Gastrocnemius medialis (tissue), 4 donors: ENCODE measurements at regions not wholly inside any gene's neighbourhood (a gene's known extent, or its start where the extent isn't known, plus 50 kb on each side); places are given as distances from the start of the nearest gene placed in this dataset.

ENCODE experiments used
- ATAC-seq, 2 donors: fragments of 150-250 bp; one replicate each; pipeline ENCODE4 v1.9.1; 2016
- DNase-seq, 2 donors: peaks; one replicate each; pipeline ENCODE4 v3.0.0-alpha.2; 2019
- H3K27ac ChIP-seq, 4 donors: fragments of 200-600 bp; sonication (generic); 1 replicate in 1 of 4; 2 replicates in 3 of 4; pipeline ENCODE4 v1.5.1; 2016 to 2018; ENCODE audit warnings: mild to moderate bottlenecking in 2 of 4, moderate library complexity in 1 of 4
- H3K27me3 ChIP-seq, 3 donors: fragments of 200-600 bp; sonication (generic) in 2 of 3; 1 replicate in 1 of 3; 2 replicates in 2 of 3; pipeline versions ENCODE4 v1.5.1 to v1.6.0; 2016 to 2019; ENCODE audit warnings: mild to moderate bottlenecking in 1 of 3, moderate library complexity in 1 of 3
- H3K36me3 ChIP-seq, 2 donors: fragments of 200-600 bp; sonication (generic) in 1 of 2; one replicate each; pipeline ENCODE4 v1.5.1; 2017 to 2018
- H3K4me1 ChIP-seq, 2 donors: fragments of 200-600 bp; sonication (generic) in 1 of 2; one replicate each; pipeline ENCODE4 v1.5.1; 2016 to 2017; ENCODE audit warnings: mild to moderate bottlenecking in 2 of 2
- H3K4me3 ChIP-seq, 4 donors: fragments of 200-600 bp; sonication (generic) in 3 of 4; 1 replicate in 1 of 4; 2 replicates in 3 of 4; pipeline ENCODE4 v1.5.1; 2016 to 2019; ENCODE audit warnings: mild to moderate bottlenecking in 2 of 4
- H3K9me3 ChIP-seq, 3 donors: fragments of 200-600 bp; sonication (generic) in 2 of 3; 1 replicate in 1 of 3; 2 replicates in 2 of 3; pipeline ENCODE4 v1.5.1; 2016 to 2019
- CTCF ChIP-seq, 5 experiments: fragments of 450-650 bp in 3 of 5; fragments of 200-600 bp in 2 of 5; sonication (generic) in 2 of 5; IDR thresholded peaks in 4 of 5; conservative IDR thresholded peaks in 1 of 5; 1 replicate in 4 of 5; 2 replicates in 1 of 5; pipeline ENCODE4 v1.5.1; 2016 to 2019; ENCODE audit warnings: antibody characterized with exemption in 5 of 5, mild to moderate bottlenecking in 3 of 5, moderate library complexity in 3 of 5
- POLR2A ChIP-seq, 2 donors: fragments of 450-650 bp; IDR thresholded peaks; one replicate each; pipeline ENCODE4 v1.6.1; 2017; ENCODE audit warnings: antibody characterized with exemption in 2 of 2, mild to moderate bottlenecking in 2 of 2, moderate library complexity in 2 of 2
- in situ Hi-C, 4 donors: fragments of 200-750 bp; cut with MboI; loops; one replicate each; pipeline versions ENCODE4 v1.15.0 to v1.8.0; 2017; ENCODE audit warnings: low sequenced_read_pairs in 4 of 4
- intact Hi-C: fragments of 100-400 bp; cut with DNase I; formaldehyde crosslinking; loops from one replicate; pipeline ENCODE4 v1.15.1; 2023; ENCODE audit warnings: low total_unique reads

- Histone ChIP-seq H3K9me3 (no peaks in the 10 kb centered on the region), H3K4me1 (no peaks in the 10 kb centered on the region), H3K27me3 (no peaks in the 10 kb centered on the region), H3K27ac (no peak overlapping the region), H3K36me3 (no peaks in the 10 kb centered on the region), H3K4me3 (no peak overlapping the region)
- intact Hi-C loops (no loop called here), in situ Hi-C loops (no loop called here)
- ATAC-seq (no peak), DNase-seq (no peak)
- TF ChIP-seq POLR2A (IDR thresholded peaks at IDR 0.05) = no peak
- no peak for TF ChIP-seq CTCF (IDR thresholded peaks at IDR 0.05 in 4 of 5, conservative IDR thresholded peaks at IDR 0.05 in 1 of 5)
Measured at GRCh38 chr20:60395991-60396390, 437.8 kb downstream of the CDH26 start.

GRCh38 chr20:60400567-60400966 lies 442.3 kb downstream of the CDH26 start:
- ATAC-seq = no peak
- Histone ChIP-seq H3K4me1 (no peaks in the 10 kb centered on the region), H3K36me3 (no peaks in the 10 kb centered on the region), H3K27ac (no peak overlapping the region), H3K4me3 (no peak overlapping the region), H3K27me3 (no peaks in the 10 kb centered on the region), H3K9me3 (no peaks in the 10 kb centered on the region)
- in situ Hi-C loops (no loop called here), intact Hi-C loops (no loop called here)
- TF ChIP-seq POLR2A (IDR thresholded peaks at IDR 0.05) (no peak), CTCF (IDR thresholded peaks at IDR 0.05 in 4 of 5, conservative IDR thresholded peaks at IDR 0.05 in 1 of 5) (no peak)
- DNase-seq = no peak

- Histone ChIP-seq H3K27ac (no peak overlapping the region), H3K36me3 (no peaks in the 10 kb centered on the region), H3K27me3 (no peaks in the 10 kb centered on the region), H3K9me3 (no peaks in the 10 kb centered on the region), H3K4me3 (no peak overlapping the region), H3K4me1 (no peaks in the 10 kb centered on the region)
- DNase-seq (no peak), ATAC-seq (no peak)
- intact Hi-C loops (no loop called here), in situ Hi-C loops (no loop called here)
- TF ChIP-seq POLR2A (IDR thresholded peaks at IDR 0.05) (no peak), CTCF (IDR thresholded peaks at IDR 0.05 in 4 of 5, conservative IDR thresholded peaks at IDR 0.05 in 1 of 5) (no peak)
Measured at GRCh38 chr20:60402189-60403058, 444.2 kb downstream of the CDH26 start.

DNA sequence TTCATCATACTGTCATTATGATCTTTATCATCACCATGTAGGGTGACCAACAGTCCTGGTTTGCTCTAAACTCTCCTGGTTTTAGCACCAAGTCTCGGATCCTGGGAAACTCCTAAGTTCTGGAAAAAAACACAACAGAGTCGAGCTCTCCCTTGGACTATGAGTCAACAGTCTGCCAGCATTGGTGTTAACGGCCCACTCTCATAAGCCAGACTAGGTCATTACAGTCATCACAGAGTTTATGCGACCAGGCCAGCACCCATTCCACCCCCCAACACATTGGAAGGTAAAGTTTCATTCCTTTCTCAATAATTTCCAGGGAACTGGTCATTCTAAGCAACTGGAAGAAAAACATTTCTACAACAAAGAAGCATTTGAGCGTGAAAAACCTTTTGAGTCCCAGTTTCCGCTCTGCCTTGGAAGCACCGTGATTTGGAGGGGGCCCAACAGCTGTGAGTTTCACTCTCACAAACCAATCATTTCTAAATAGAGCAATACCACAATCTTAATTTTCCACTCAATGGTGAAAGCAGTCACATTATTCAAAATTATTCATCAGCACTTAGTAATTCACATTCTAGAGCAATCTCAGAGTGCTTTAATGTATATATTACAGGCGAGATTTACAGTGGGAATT lies 445.0 kb downstream of the CDH26 start:
- Histone ChIP-seq H3K36me3 (no peaks in the 10 kb centered on the region), H3K4me3 (no peak overlapping the region), H3K27me3 (no peaks in the 10 kb centered on the region), H3K9me3 (no peaks in the 10 kb centered on the region), H3K27ac (no peak overlapping the region), H3K4me1 (no peaks in the 10 kb centered on the region)
- DNase-seq (no peak), ATAC-seq (no peak)
- TF ChIP-seq POLR2A (IDR thresholded peaks at IDR 0.05) (no peak), CTCF (IDR thresholded peaks at IDR 0.05 in 4 of 5, conservative IDR thresholded peaks at IDR 0.05 in 1 of 5) (no peak)
- intact Hi-C loops (no loop called here), in situ Hi-C loops (no loop called here)
